Panc1 (cell line): ENCODE measurements at regions not wholly inside any gene's neighbourhood (a gene's known extent, or its start where the extent isn't known, plus 50 kb on each side); places are given as distances from the start of the nearest gene placed in this dataset.

ENCODE experiments used
- ATAC-seq: fragments of 200-7000 bp; cut with Tn5 transposase; 2 replicates; pipeline ENCODE4 v1.9.1; 2020; ENCODE audit warnings: mild to moderate bottlenecking, moderate library complexity
- BruUV-seq: library from RNA; stranded (reverse); fragments of 400-500 nt; replicated peaks from 2 replicates; lab custom pipeline; 2021; lab: Mats Ljungman, UMichigan
- CTCF ChIA-PET: fragments of 300-600 bp; sonication (Branson Sonifier 250); formaldehyde crosslinking; loops from one replicate; lab custom pipeline; 2022; ENCODE audit warnings: antibody characterized with exemption; lab: Charles Lee
- POLR2A ChIA-PET: fragments of 300-600 bp; sonication (Branson Sonifier 250); formaldehyde crosslinking; loops from one replicate; lab custom pipeline; 2022; ENCODE audit warnings: antibody characterized with exemption; lab: Charles Lee
- DNase-seq: peaks from one replicate; pipeline ENCODE4 v3.0.0-alpha.2; 2010; ENCODE audit warnings: low read depth, low spot score
- H3K27ac ChIP-seq: 2 replicates; pipeline ENCODE4 v1.5.1; 2011; ENCODE audit warnings: mild to moderate bottlenecking, low read length, inconsistent platforms
- H3K27me3 ChIP-seq: fragments of 200-500 bp; sonication (Bioruptor generic); 2 replicates; pipeline ENCODE4 v1.6.0; 2014; ENCODE audit warnings: low read length, inconsistent platforms; ENCODE audit not compliant: control insufficient read depth, insufficient read depth
- H3K36me3 ChIP-seq: fragments of 200-500 bp; sonication (Bioruptor generic); 2 replicates; pipeline ENCODE4 v1.5.1; 2014; ENCODE audit warnings: inconsistent platforms, mild to moderate bottlenecking, low read length, moderate library complexity; ENCODE audit not compliant: control insufficient read depth, insufficient read depth
- H3K4me1 ChIP-seq: 2 replicates; pipeline ENCODE4 v1.5.1; 2011; ENCODE audit warnings: inconsistent platforms, mild to moderate bottlenecking, low read length, moderate library complexity; ENCODE audit not compliant: control insufficient read depth, insufficient read depth
- H3K4me3 ChIP-seq, 2 experiments: 2 replicates each; pipeline ENCODE4 v1.5.1; 2011 to 2012; ENCODE audit warnings: low read depth in 2 of 2, low read length in 2 of 2, mild to moderate bottlenecking in 2 of 2, inconsistent platforms in 1 of 2, moderate library complexity in 1 of 2
- H3K9me3 ChIP-seq: fragments of 200-500 bp; sonication (Bioruptor generic); 2 replicates; pipeline ENCODE4 v1.5.1; 2014; ENCODE audit warnings: low read depth, mild to moderate bottlenecking, inconsistent platforms, low read length, moderate library complexity; ENCODE audit not compliant: control insufficient read depth, insufficient read depth
- POLR2AphosphoS5 ChIP-seq: IDR thresholded peaks from 2 replicates; pipeline ENCODE4 v1.6.1; 2012; ENCODE audit warnings: mild to moderate bottlenecking, low read depth, low read length, moderate library complexity
- SIN3A ChIP-seq: IDR thresholded peaks from 2 replicates; pipeline ENCODE4 v1.6.1; 2012; ENCODE audit warnings: low read depth, mild to moderate bottlenecking, low read length, moderate library complexity, borderline replicate concordance; ENCODE audit not compliant: insufficient read depth
- TCF7L2 ChIP-seq: IDR thresholded peaks from 2 replicates; pipeline ENCODE4 v1.6.1; 2011; ENCODE audit warnings: mild to moderate bottlenecking, low read depth, low read length, inconsistent platforms
- in situ Hi-C: cut with HindIII; loops from 2 replicates; pipeline ENCODE4 v1.10.0; 2016; ENCODE audit warnings: low sequenced_read_pairs, low pct_unique_long_range_greater_than_20kb
- intact Hi-C: fragments of 100-400 bp; cut with micrococcal nuclease; formaldehyde crosslinking; loops from one replicate; pipeline ENCODE4 v1.10.0; 2022; ENCODE audit not compliant: unreplicated experiment
- TF ChIP-seq, protein P1 (sequence below): fragments of 450-650 bp; IDR thresholded peaks from 2 replicates; pipeline ENCODE4 v1.5.1; 2017; ENCODE audit warnings: mild to moderate bottlenecking
- TF ChIP-seq, protein P2 (sequence below), 2 experiments: IDR thresholded peaks; 2 replicates each; pipeline ENCODE4 v1.6.1; 2011 to 2012; ENCODE audit warnings: low read depth in 2 of 2, control low read depth in 1 of 2, low read length in 1 of 2, mild to moderate bottlenecking in 1 of 2, moderate library complexity in 1 of 2; ENCODE audit not compliant: insufficient read depth in 1 of 2

DNA sequence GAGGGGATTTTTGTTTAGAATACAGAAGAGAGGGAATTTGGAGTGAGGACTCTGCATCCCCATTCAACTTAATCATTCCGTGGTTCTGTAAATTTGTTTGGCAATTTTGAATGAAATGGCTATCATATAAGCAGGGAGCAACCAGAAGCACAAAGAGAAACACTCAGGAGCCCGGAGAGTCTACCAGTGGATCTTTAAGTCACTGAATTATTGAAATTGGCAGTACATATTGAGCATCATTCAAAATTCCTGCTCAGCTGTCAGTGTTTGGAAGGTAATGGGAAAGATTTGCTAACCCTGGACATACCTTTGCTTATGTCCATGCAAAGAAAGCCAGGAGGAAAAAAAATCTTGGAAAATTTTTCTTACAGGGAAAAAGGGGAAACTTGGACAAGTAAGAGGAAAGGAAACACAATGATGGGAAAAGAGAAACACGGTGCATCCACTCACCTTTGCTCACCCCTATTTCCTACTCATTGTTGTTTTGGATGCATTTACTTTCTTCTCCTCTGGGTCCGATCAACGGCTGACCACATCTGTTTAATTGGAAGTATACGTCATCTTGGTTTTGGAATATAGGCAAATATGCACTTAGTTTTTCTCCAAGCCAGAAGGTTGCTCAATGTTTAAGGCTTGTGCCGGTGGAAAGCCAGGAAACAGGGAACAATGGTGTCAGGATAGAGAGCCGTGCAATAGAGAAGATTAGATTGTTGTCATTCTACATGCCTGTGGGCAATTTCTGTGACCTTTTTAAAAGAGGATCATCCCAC is 243.0 kb upstream of the LYPLAL1 start:
- no peak for ATAC-seq
- H3K4me1 ChIP-seq = no peaks in the 10 kb centered on the region
- no TSS peak for BruUV-seq
- CTCF ChIA-PET = no interaction called here
- in situ Hi-C loops = no loop called here
- POLR2A ChIA-PET = no interaction called here
- H3K4me3 ChIP-seq = no peak overlapping the region
- TF ChIP-seq SIN3A = no peak
- no peak for TF ChIP-seq POLR2AphosphoS5
- TF ChIP-seq, protein P1, sequence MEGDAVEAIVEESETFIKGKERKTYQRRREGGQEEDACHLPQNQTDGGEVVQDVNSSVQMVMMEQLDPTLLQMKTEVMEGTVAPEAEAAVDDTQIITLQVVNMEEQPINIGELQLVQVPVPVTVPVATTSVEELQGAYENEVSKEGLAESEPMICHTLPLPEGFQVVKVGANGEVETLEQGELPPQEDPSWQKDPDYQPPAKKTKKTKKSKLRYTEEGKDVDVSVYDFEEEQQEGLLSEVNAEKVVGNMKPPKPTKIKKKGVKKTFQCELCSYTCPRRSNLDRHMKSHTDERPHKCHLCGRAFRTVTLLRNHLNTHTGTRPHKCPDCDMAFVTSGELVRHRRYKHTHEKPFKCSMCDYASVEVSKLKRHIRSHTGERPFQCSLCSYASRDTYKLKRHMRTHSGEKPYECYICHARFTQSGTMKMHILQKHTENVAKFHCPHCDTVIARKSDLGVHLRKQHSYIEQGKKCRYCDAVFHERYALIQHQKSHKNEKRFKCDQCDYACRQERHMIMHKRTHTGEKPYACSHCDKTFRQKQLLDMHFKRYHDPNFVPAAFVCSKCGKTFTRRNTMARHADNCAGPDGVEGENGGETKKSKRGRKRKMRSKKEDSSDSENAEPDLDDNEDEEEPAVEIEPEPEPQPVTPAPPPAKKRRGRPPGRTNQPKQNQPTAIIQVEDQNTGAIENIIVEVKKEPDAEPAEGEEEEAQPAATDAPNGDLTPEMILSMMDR = no peak
- TF ChIP-seq, protein P2, sequence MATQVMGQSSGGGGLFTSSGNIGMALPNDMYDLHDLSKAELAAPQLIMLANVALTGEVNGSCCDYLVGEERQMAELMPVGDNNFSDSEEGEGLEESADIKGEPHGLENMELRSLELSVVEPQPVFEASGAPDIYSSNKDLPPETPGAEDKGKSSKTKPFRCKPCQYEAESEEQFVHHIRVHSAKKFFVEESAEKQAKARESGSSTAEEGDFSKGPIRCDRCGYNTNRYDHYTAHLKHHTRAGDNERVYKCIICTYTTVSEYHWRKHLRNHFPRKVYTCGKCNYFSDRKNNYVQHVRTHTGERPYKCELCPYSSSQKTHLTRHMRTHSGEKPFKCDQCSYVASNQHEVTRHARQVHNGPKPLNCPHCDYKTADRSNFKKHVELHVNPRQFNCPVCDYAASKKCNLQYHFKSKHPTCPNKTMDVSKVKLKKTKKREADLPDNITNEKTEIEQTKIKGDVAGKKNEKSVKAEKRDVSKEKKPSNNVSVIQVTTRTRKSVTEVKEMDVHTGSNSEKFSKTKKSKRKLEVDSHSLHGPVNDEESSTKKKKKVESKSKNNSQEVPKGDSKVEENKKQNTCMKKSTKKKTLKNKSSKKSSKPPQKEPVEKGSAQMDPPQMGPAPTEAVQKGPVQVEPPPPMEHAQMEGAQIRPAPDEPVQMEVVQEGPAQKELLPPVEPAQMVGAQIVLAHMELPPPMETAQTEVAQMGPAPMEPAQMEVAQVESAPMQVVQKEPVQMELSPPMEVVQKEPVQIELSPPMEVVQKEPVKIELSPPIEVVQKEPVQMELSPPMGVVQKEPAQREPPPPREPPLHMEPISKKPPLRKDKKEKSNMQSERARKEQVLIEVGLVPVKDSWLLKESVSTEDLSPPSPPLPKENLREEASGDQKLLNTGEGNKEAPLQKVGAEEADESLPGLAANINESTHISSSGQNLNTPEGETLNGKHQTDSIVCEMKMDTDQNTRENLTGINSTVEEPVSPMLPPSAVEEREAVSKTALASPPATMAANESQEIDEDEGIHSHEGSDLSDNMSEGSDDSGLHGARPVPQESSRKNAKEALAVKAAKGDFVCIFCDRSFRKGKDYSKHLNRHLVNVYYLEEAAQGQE (IDR thresholded peaks at IDR 0.05; ENCODE audit: insufficient read depth in 1 of 2, low read depth in 2 of 2, low read length in 1 of 2) = no peak
- no peak for TF ChIP-seq TCF7L2
- intact Hi-C loops = no loop called here
- H3K36me3 ChIP-seq = no peaks in the 10 kb centered on the region
- DNase-seq = no peak
- H3K27ac ChIP-seq = no peak overlapping the region
- H3K9me3 ChIP-seq = no peaks in the 10 kb centered on the region
- no peaks in the 10 kb centered on the region for H3K27me3 ChIP-seq

DNA sequence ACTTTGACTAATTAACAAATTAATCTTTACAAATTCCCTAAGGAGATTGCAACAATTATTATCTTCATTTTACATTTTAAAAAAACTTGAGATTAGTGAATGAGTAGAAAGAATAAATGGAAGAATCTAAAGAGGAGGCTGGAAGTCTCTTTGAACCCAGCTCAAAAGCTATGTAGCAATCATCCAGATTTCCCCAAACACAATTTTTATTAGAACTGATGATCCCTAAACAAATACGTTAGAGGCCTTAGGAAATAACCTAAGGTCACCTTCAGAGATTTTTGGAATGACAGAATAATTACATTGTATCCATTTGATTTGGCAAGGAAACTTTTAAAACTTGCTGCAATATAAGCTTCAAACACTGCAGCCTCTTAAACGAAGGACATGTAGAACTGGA is 242.4 kb upstream of the LYPLAL1 start:
- Histone ChIP-seq H3K36me3 (no peaks in the 10 kb centered on the region), H3K4me3 (no peak overlapping the region), H3K9me3 (no peaks in the 10 kb centered on the region), H3K4me1 (no peaks in the 10 kb centered on the region), H3K27ac (no peak overlapping the region), H3K27me3 (no peaks in the 10 kb centered on the region)
- intact Hi-C loops (no loop called here), in situ Hi-C loops (no loop called here)
- POLR2A ChIA-PET = no interaction called here
- ATAC-seq = no peak
- TF ChIP-seq, protein P2 (IDR thresholded peaks at IDR 0.05; ENCODE audit: insufficient read depth in 1 of 2, low read depth in 2 of 2, low read length in 1 of 2) = no peak
- no peak for TF ChIP-seq SIN3A
- no TSS peak for BruUV-seq
- DNase-seq = no peak
- CTCF ChIA-PET = no interaction called here
